ENCODE measurements at regions not wholly inside any gene's neighbourhood (a gene's known extent, or its start where the extent isn't known, plus 50 kb on each side); places are given as distances from the start of the nearest gene placed in this dataset.

- no peak overlapping the region for H3K4me3 ChIP-seq
- peaks cover 0 to 7% (median 5%) of the 10 kb centered on the region in 4 donors for H3K4me1 ChIP-seq
- TF ChIP-seq CTCF (IDR thresholded peaks at IDR 0.05) = no peak
- H3K27ac ChIP-seq (replicated peaks in 1 of 4) = no peak overlapping the region
- no peak for DNase-seq (ENCODE audit: extremely low spot score)
- H3K36me3 ChIP-seq = no peaks in the 10 kb centered on the region
- peaks cover 0 to 4% (median 0%) of the 10 kb centered on the region in 4 donors for H3K27me3 ChIP-seq
- intact Hi-C loops (cut with DNase I) = no loop called here
- 79% methylated on average over 11 of the region's 11 CpGs for WGBS
- H3K9me3 ChIP-seq = peaks cover 0 to 17% (median 8%) of the 10 kb centered on the region in 4 donors
Observed at GRCh38 chr20:51303731-51304670, 238.5 kb downstream of the NFATC2 start.

GRCh38 chr20:51301026-51301425 lies 241.5 kb downstream of the NFATC2 start:
- no peaks in the 10 kb centered on the region for H3K4me1 ChIP-seq
- TF ChIP-seq POLR2AphosphoS5 (IDR thresholded peaks at IDR 0.05) = no peak
- TF ChIP-seq CTCF (IDR thresholded peaks at IDR 0.05) = no peak
- no peak for TF ChIP-seq POLR2A (IDR thresholded peaks at IDR 0.05; ENCODE audit: low read depth)
- no peak for TF ChIP-seq EP300 (IDR thresholded peaks at IDR 0.05)
- intact Hi-C loops (cut with DNase I) = no loop called here
- H3K27me3 ChIP-seq = no peaks in the 10 kb centered on the region
- 83% methylated on average over 4 of the region's 4 CpGs for WGBS
- peaks cover 0 to 17% (median 8%) of the 10 kb centered on the region in 4 donors for H3K9me3 ChIP-seq
- H3K27ac ChIP-seq (replicated peaks in 1 of 4) = no peak overlapping the region
- no peak for DNase-seq (ENCODE audit: extremely low spot score)
- no peak overlapping the region for H3K4me3 ChIP-seq
- H3K36me3 ChIP-seq = no peaks in the 10 kb centered on the region

- intact Hi-C loops (cut with DNase I) = no loop called here
- no peaks in the 10 kb centered on the region for H3K4me1 ChIP-seq
- H3K36me3 ChIP-seq = no peaks in the 10 kb centered on the region
- 70% methylated on average over 2 of the region's 2 CpGs for WGBS
- H3K27ac ChIP-seq (replicated peaks in 1 of 4) = no peak overlapping the region
- DNase-seq (ENCODE audit: extremely low spot score) = no peak
- H3K27me3 ChIP-seq = no peaks in the 10 kb centered on the region
- no peak for TF ChIP-seq CTCF (IDR thresholded peaks at IDR 0.05)
- TF ChIP-seq EP300 (IDR thresholded peaks at IDR 0.05) = no peak
- no peak for TF ChIP-seq POLR2A (IDR thresholded peaks at IDR 0.05; ENCODE audit: low read depth)
- no peak for TF ChIP-seq POLR2AphosphoS5 (IDR thresholded peaks at IDR 0.05)
- H3K4me3 ChIP-seq = no peak overlapping the region
- peaks cover 0 to 17% (median 8%) of the 10 kb centered on the region in 4 donors for H3K9me3 ChIP-seq
Observed at GRCh38 chr20:51300104-51300503, 242.4 kb downstream of the NFATC2 start.

GRCh38 chr20:51299413-51299812 lies 243.1 kb downstream of the NFATC2 start:
- Histone ChIP-seq H3K9me3 (peaks cover 0 to 17% (median 8%) of the 10 kb centered on the region in 4 donors), H3K27me3 (no peaks in the 10 kb centered on the region), H3K4me3 (no peak overlapping the region), H3K36me3 (no peaks in the 10 kb centered on the region), H3K27ac (replicated peaks in 1 of 4) (no peak overlapping the region), H3K4me1 (no peaks in the 10 kb centered on the region)
- no peak for DNase-seq (ENCODE audit: extremely low spot score)
- intact Hi-C loops (cut with DNase I) = no loop called here
- WGBS = 90% methylated on average over 1 of the region's 1 CpG
- no peak for TF ChIP-seq POLR2AphosphoS5 (IDR thresholded peaks at IDR 0.05)
- no peak for TF ChIP-seq POLR2A (IDR thresholded peaks at IDR 0.05; ENCODE audit: low read depth)

- no peak overlapping the region for H3K27ac ChIP-seq (replicated peaks in 1 of 4)
- peaks cover 0 to 17% (median 8%) of the 10 kb centered on the region in 4 donors for H3K9me3 ChIP-seq
- no peak overlapping the region for H3K4me3 ChIP-seq
- no peak for DNase-seq (ENCODE audit: extremely low spot score)
- H3K36me3 ChIP-seq = no peaks in the 10 kb centered on the region
- WGBS = 72% methylated on average over 9 of the region's 9 CpGs
- no peaks in the 10 kb centered on the region for H3K27me3 ChIP-seq
- intact Hi-C loops (cut with DNase I) = no loop called here
- no peaks in the 10 kb centered on the region for H3K4me1 ChIP-seq
- TF ChIP-seq EP300 (IDR thresholded peaks at IDR 0.05) = no peak
- TF ChIP-seq POLR2A (IDR thresholded peaks at IDR 0.05; ENCODE audit: low read depth) = no peak
- TF ChIP-seq POLR2AphosphoS5 (IDR thresholded peaks at IDR 0.05) = no peak
- no peak for TF ChIP-seq CTCF (IDR thresholded peaks at IDR 0.05)
Observed at GRCh38 chr20:51298141-51298749, 244.3 kb downstream of the NFATC2 start.

Measured in esophagus muscularis mucosa (tissue), 4 donors.